Brain microvascular endothelial cell (primary cell): ENCODE measurements at regions not wholly inside any gene's neighbourhood (a gene's known extent, or its start where the extent isn't known, plus 50 kb on each side); places are given as distances from the start of the nearest gene placed in this dataset.

ENCODE experiments used
- DNase-seq: peaks from one replicate; pipeline ENCODE4 v3.0.0-alpha.2; 2020
- H3K27ac ChIP-seq: fragments of 250-450 bp; sonication (Bioruptor Pico); 2 replicates; pipeline ENCODE4 v1.5.1; 2020; ENCODE audit warnings: mild to moderate bottlenecking, moderate library complexity
- H3K27me3 ChIP-seq: fragments of 250-450 bp; sonication (Bioruptor Pico); replicated peaks from 2 replicates; pipeline ENCODE4 v1.5.1; 2020; ENCODE audit warnings: mild to moderate bottlenecking
- H3K36me3 ChIP-seq: fragments of 250-450 bp; sonication (Bioruptor Pico); replicated peaks from 2 replicates; pipeline ENCODE4 v1.5.1; 2020; ENCODE audit warnings: mild to moderate bottlenecking
- H3K4me3 ChIP-seq: 2 replicates; pipeline ENCODE4 v1.5.1; 2011; ENCODE audit warnings: low read depth, mild to moderate bottlenecking, control low read depth, low read length, moderate library complexity
- CTCF ChIP-seq: IDR thresholded peaks from 2 replicates; pipeline ENCODE4 v1.5.1; 2011; ENCODE audit warnings: low read depth, mild to moderate bottlenecking, moderate library complexity, low read length, control low read depth, inconsistent platforms; ENCODE audit errors: missing control alignments
- in situ Hi-C: cut with HindIII; loops from 2 replicates; pipeline ENCODE4 v1.10.0; 2017; ENCODE audit warnings: low sequenced_read_pairs, low pct_ligation_motif_present

GRCh38 chr4:23630110-23630509, 259.7 kb downstream of the PPARGC1A start:
- in situ Hi-C loops: no loop called here
- no peak overlapping the region for H3K27ac ChIP-seq
- no peaks in the 10 kb centered on the region for H3K27me3 ChIP-seq
- no peak for DNase-seq
- no peaks in the 10 kb centered on the region for H3K36me3 ChIP-seq
- no peak for TF ChIP-seq CTCF
- H3K4me3 ChIP-seq: no peak overlapping the region

DNA sequence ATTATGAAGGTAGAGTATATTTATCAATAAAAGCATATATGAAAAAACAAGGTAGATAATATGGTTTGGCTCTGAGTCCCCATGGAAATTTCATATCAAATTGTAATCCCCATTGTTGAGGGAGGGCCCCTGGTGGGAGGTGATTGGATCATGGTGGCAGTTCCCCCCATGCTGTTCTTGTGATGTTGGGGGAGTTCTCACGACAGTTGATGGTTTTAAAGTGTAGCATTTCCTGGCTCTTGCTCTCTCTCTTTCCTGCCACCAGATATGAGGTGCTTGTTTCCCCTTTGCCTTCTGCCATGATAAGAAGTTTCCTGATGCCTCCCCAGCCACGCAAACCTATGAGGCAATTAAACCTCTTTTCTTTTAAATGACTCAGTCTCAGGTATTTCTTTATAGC, 260.4 kb downstream of the PPARGC1A start:
- in situ Hi-C loops: no loop called here
- H3K4me3 ChIP-seq: no peak overlapping the region

GRCh38 chr4:23614284-23614892, 275.5 kb downstream of the PPARGC1A start:
- Histone ChIP-seq H3K27ac (no peak overlapping the region), H3K36me3 (no peaks in the 10 kb centered on the region), H3K4me3 (no peak overlapping the region), H3K27me3 (no peaks in the 10 kb centered on the region)
- no peak for DNase-seq
- in situ Hi-C loops: no loop called here
- TF ChIP-seq CTCF: peak; percentile 54

More for the DNA sequence above, 260.4 kb downstream of the PPARGC1A start:
- Histone ChIP-seq H3K27me3 (no peaks in the 10 kb centered on the region), H3K36me3 (no peaks in the 10 kb centered on the region), H3K27ac (no peak overlapping the region)
- no peak for DNase-seq
- TF ChIP-seq CTCF: no peak

- DNase-seq: no peak
- in situ Hi-C loops: no loop called here
- no peak overlapping the region for H3K27ac ChIP-seq
- TF ChIP-seq CTCF: no peak
- H3K27me3 ChIP-seq: no peaks in the 10 kb centered on the region
- no peaks in the 10 kb centered on the region for H3K36me3 ChIP-seq
- H3K4me3 ChIP-seq: no peak overlapping the region
Observed at GRCh38 chr4:23613782-23614181, 276.1 kb downstream of the PPARGC1A start.

DNA sequence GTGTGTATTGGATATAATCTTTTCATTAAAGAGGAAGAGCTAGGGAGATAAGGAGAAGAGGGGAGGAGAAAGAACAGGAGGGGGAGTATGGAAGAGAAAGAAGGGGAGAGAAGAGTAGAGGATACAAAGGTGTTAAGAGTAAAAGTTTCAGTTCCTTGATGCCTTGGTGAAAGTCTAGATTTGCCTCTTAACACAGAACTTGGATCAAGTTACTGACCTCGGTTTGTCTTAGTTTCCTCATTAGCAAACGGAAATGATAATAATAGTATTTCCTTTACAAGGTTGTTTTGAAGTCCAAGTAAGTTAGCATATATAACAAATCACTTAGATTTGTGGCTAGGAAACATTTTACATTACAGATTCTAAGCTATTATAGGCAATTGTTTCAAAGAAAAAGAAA, 287.1 kb downstream of the PPARGC1A start:
- DNase-seq: no peak
- no peaks in the 10 kb centered on the region for H3K27me3 ChIP-seq
- H3K4me3 ChIP-seq: no peak overlapping the region
- H3K27ac ChIP-seq: no peak overlapping the region
- H3K36me3 ChIP-seq: no peaks in the 10 kb centered on the region
- in situ Hi-C loops: no loop called here
- TF ChIP-seq CTCF: no peak

DNA sequence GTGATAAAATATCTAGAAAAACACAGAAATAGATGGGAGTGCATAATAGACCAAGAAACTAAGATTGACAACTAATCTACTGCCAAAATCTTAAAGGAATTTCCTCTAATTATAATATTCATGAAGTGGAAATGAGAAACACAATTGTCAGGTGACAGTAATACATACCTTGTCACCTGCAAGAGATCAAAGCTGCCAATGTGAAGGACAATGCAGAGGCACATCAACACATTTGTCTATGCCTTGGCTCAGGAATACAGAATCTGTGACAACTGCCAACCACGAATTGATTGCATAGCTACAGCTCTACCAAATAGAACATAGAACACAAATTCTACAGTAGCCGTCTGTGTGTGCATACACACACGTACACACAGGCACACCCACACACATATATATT, 295.7 kb downstream of the PPARGC1A start:
- H3K4me3 ChIP-seq: no peak overlapping the region
- no peak for DNase-seq
- no peak overlapping the region for H3K27ac ChIP-seq
- TF ChIP-seq CTCF: no peak
- H3K36me3 ChIP-seq: no peaks in the 10 kb centered on the region
- no peaks in the 10 kb centered on the region for H3K27me3 ChIP-seq
- in situ Hi-C loops: no loop called here
